B cell (primary cell): ENCODE measurements at regions not wholly inside any gene's neighbourhood (a gene's known extent, or its start where the extent isn't known, plus 50 kb on each side); places are given as distances from the start of the nearest gene placed in this dataset.

Experiments used
- ATAC-seq: fragments of 200-7000 bp; cut with Tn5 transposase; one replicate; pipeline ENCODE4 v1.10.0; 2021; ENCODE audit warnings: low read depth, mild to moderate bottlenecking, moderate number of reproducible peaks, moderate library complexity
- CTCF ChIA-PET: fragments of 350-600 bp; sonication (Branson Sonifier 250); formaldehyde crosslinking; loops from one replicate; lab custom pipeline; 2021; ENCODE audit warnings: antibody characterized with exemption, inconsistent platforms; lab: Charles Lee
- POLR2A ChIA-PET: fragments of 350-600 bp; sonication (Branson Sonifier 250); formaldehyde crosslinking; loops from one replicate; lab custom pipeline; 2021; ENCODE audit warnings: antibody characterized with exemption; lab: Charles Lee
- DNase-seq: peaks from one replicate; pipeline ENCODE4 v3.0.0; 2013
- H2AFZ ChIP-seq: 2 replicates; pipeline ENCODE4 v1.6.1; 2012; ENCODE audit warnings: mild to moderate bottlenecking, low read depth, low read length; ENCODE audit not compliant: insufficient read depth, poor library complexity, severe bottlenecking
- H3K27ac ChIP-seq, 2 donors: 1 replicate in 1 of 2; 2 replicates in 1 of 2; pipeline ENCODE4 v1.5.1; 2012 to 2013; ENCODE audit warnings: low read length in 2 of 2, mild to moderate bottlenecking in 2 of 2, moderate library complexity in 1 of 2
- H3K27me3 ChIP-seq, 4 experiments: fragments of 200-600 bp in 1 of 4; sonication (generic) in 1 of 4; replicated peaks in 1 of 4; 1 replicate in 2 of 4; 2 replicates in 2 of 4; pipeline versions ENCODE4 v1.6.1 to v1.7.0; 2013 to 2016; ENCODE audit warnings: low read length in 3 of 4, mild to moderate bottlenecking in 2 of 4, mixed read lengths in 1 of 4, moderate library complexity in 1 of 4; ENCODE audit not compliant: insufficient read depth in 4 of 4, control insufficient read depth in 3 of 4; ENCODE audit errors: control extremely low read depth in 1 of 4
- H3K36me3 ChIP-seq, 2 experiments: replicated peaks in 1 of 2; 1 replicate in 1 of 2; 2 replicates in 1 of 2; pipeline versions ENCODE4 v1.6.1 to v1.7.1; 2013; ENCODE audit warnings: low read length in 1 of 2; ENCODE audit not compliant: insufficient read depth in 2 of 2, control insufficient read depth in 1 of 2; ENCODE audit errors: control extremely low read depth in 1 of 2, extremely low read depth in 1 of 2
- H3K4me1 ChIP-seq, 2 donors: fragments of 200-600 bp in 1 of 2; sonication (generic) in 1 of 2; 1 replicate in 1 of 2; 2 replicates in 1 of 2; pipeline versions ENCODE4 v1.5.1 to v1.6.1; 2013 to 2017; ENCODE audit warnings: low read length in 2 of 2; ENCODE audit not compliant: control insufficient read depth in 2 of 2, insufficient read depth in 2 of 2
- H3K4me2 ChIP-seq: replicated peaks from 2 replicates; pipeline ENCODE3; 2012; ENCODE audit warnings: mild to moderate bottlenecking, low read depth, low read length; ENCODE audit not compliant: poor library complexity, severe bottlenecking
- H3K4me3 ChIP-seq, 5 experiments: fragments of 200-600 bp in 1 of 5; sonication (generic) in 1 of 5; 1 replicate in 3 of 5; 2 replicates in 2 of 5; pipeline versions ENCODE4 v1.5.1 to v1.7.0; 2011 to 2016; ENCODE audit warnings: low read length in 4 of 5, mild to moderate bottlenecking in 4 of 5, low read depth in 2 of 5, control low read depth in 1 of 5, moderate library complexity in 1 of 5; ENCODE audit not compliant: insufficient read depth in 1 of 5; ENCODE audit errors: control extremely low read depth in 1 of 5, extremely low read depth in 1 of 5
- H3K79me2 ChIP-seq: fragments of 200-600 bp; sonication (generic); one replicate; pipeline ENCODE4 v1.6.0; 2016; ENCODE audit warnings: low read length; ENCODE audit not compliant: control insufficient read depth, insufficient read depth
- H3K9ac ChIP-seq: fragments of 200-600 bp; sonication (generic); 2 replicates; pipeline ENCODE4 v1.6.1; 2017; ENCODE audit warnings: mild to moderate bottlenecking, low read length, moderate library complexity
- H3K9me3 ChIP-seq, 3 donors: one replicate each; pipeline versions ENCODE4 v1.6.1 to v1.7.1; 2013; ENCODE audit warnings: low read length in 2 of 3; ENCODE audit not compliant: control insufficient read depth in 2 of 3, insufficient read depth in 1 of 3; ENCODE audit errors: control extremely low read depth in 1 of 3
- H4K20me1 ChIP-seq: 2 replicates; pipeline ENCODE4 v1.6.0; 2012; ENCODE audit warnings: mild to moderate bottlenecking, low read length; ENCODE audit not compliant: insufficient read depth, control insufficient read depth, poor library complexity, severe bottlenecking
- H3K27ac Mint-ChIP-seq: one replicate; pipeline ENCODE4 v1.8.0; 2021; ENCODE audit warnings: mixed read lengths
- H3K27me3 Mint-ChIP-seq: one replicate; pipeline ENCODE4 v1.8.0; 2021; ENCODE audit warnings: mixed read lengths
- H3K4me1 Mint-ChIP-seq: one replicate; pipeline ENCODE4 v1.8.0; 2021; ENCODE audit warnings: mixed read lengths
- H3K4me3 Mint-ChIP-seq: one replicate; pipeline ENCODE4 v1.8.0; 2021; ENCODE audit warnings: mixed read lengths
- H3K9me3 Mint-ChIP-seq: one replicate; pipeline ENCODE4 v1.8.0; 2022; ENCODE audit warnings: mixed read lengths; ENCODE audit not compliant: insufficient read depth
- EZH2 ChIP-seq: IDR thresholded peaks from 2 replicates; pipeline ENCODE4 v1.6.1; 2012; ENCODE audit warnings: borderline replicate concordance, low read depth, mild to moderate bottlenecking, moderate library complexity, low read length; ENCODE audit not compliant: insufficient read depth, poor library complexity, severe bottlenecking
- WGBS: methylation state at CpG from one replicate; pipeline ENCODE4 v1.1.5; 2013; ENCODE audit warnings: missing lambda C conversion rate; ENCODE audit not compliant: insufficient coverage; 5-methylcytosine and 5-hydroxymethylcytosine counted together
- intact Hi-C: fragments of 100-400 bp; cut with micrococcal nuclease; formaldehyde crosslinking; loops from one replicate; pipeline ENCODE4 v1.10.0; 2022
- TF ChIP-seq, protein P1 (sequence below): fragments of 200-600 bp; IDR thresholded peaks from one replicate; pipeline ENCODE4 v1.8.0; 2022; ENCODE audit warnings: antibody characterized with exemption, mild to moderate bottlenecking

- intact Hi-C loops: no loop called here
- Mint-ChIP-seq H3K27ac (no peak overlapping the region), H3K4me3 (no peak overlapping the region), H3K9me3 (peaks cover 3% of the 10 kb centered on the region), H3K4me1 (peaks cover under 1% of the 10 kb centered on the region), H3K27me3 (peaks cover 17% of the 10 kb centered on the region)
- Histone ChIP-seq H3K4me2 (no peak overlapping the region), H3K9ac (no peak overlapping the region), H3K27ac (no peak overlapping the region), H3K4me3 (no peak overlapping the region), H2AFZ (no peak overlapping the region), H3K27me3 (peaks cover 0 to 3% (median 0%) of the 10 kb centered on the region in 4 experiments), H4K20me1 (no peaks in the 10 kb centered on the region), H3K36me3 (no peaks in the 10 kb centered on the region), H3K79me2 (no peaks in the 10 kb centered on the region), H3K9me3 (peaks cover 0 to 4% (median 0%) of the 10 kb centered on the region in 3 donors), H3K4me1 (no peaks in the 10 kb centered on the region)
- WGBS: 100% methylated on average over 1 of the region's 5 CpGs
- TF ChIP-seq, protein P1, sequence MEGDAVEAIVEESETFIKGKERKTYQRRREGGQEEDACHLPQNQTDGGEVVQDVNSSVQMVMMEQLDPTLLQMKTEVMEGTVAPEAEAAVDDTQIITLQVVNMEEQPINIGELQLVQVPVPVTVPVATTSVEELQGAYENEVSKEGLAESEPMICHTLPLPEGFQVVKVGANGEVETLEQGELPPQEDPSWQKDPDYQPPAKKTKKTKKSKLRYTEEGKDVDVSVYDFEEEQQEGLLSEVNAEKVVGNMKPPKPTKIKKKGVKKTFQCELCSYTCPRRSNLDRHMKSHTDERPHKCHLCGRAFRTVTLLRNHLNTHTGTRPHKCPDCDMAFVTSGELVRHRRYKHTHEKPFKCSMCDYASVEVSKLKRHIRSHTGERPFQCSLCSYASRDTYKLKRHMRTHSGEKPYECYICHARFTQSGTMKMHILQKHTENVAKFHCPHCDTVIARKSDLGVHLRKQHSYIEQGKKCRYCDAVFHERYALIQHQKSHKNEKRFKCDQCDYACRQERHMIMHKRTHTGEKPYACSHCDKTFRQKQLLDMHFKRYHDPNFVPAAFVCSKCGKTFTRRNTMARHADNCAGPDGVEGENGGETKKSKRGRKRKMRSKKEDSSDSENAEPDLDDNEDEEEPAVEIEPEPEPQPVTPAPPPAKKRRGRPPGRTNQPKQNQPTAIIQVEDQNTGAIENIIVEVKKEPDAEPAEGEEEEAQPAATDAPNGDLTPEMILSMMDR: no peak
- no peak for TF ChIP-seq EZH2
- ATAC-seq (no peak), DNase-seq (no peak)
- ChIA-PET CTCF (no interaction called here), POLR2A (no interaction called here)
These were observed 70.5 kb upstream of the SPTLC1 start for GRCh38 chr9:92185681-92186080.

GRCh38 chr9:92185096-92185495 is 69.9 kb upstream of the SPTLC1 start:
- Histone ChIP-seq H4K20me1 (no peaks in the 10 kb centered on the region), H3K4me2 (no peak overlapping the region), H2AFZ (no peak overlapping the region), H3K4me1 (no peaks in the 10 kb centered on the region), H3K27ac (no peak overlapping the region), H3K9ac (no peak overlapping the region), H3K36me3 (no peaks in the 10 kb centered on the region), H3K79me2 (no peaks in the 10 kb centered on the region), H3K4me3 (no peak overlapping the region), H3K9me3 (peaks cover 0 to 4% (median 0%) of the 10 kb centered on the region in 3 donors), H3K27me3 (peaks cover 0 to 3% (median 0%) of the 10 kb centered on the region in 4 experiments)
- H3K9me3 Mint-ChIP-seq: peaks cover 3% of the 10 kb centered on the region
- TF ChIP-seq, protein P1: no peak
- TF ChIP-seq EZH2: no peak
- H3K4me1 Mint-ChIP-seq: peaks cover 4% of the 10 kb centered on the region
- ATAC-seq (no peak), DNase-seq (no peak)
- intact Hi-C loops: no loop called here
- H3K4me3 Mint-ChIP-seq: no peak overlapping the region
- WGBS: 100% methylated on average over 2 of the region's 9 CpGs
- POLR2A ChIA-PET: no interaction called here
- peaks cover 17% of the 10 kb centered on the region for H3K27me3 Mint-ChIP-seq
- no peak overlapping the region for H3K27ac Mint-ChIP-seq
- CTCF ChIA-PET: no interaction called here
